ENCODE measurements at regions not wholly inside any gene's neighbourhood (a gene's known extent, or its start where the extent isn't known, plus 50 kb on each side); places are given as distances from the start of the nearest gene placed in this dataset.
"Not testable (repeated sequence)": the region's sequence is repeated elsewhere in the genome, so short reads cannot be mapped to it uniquely, and the experiment has no call there.

DNA sequence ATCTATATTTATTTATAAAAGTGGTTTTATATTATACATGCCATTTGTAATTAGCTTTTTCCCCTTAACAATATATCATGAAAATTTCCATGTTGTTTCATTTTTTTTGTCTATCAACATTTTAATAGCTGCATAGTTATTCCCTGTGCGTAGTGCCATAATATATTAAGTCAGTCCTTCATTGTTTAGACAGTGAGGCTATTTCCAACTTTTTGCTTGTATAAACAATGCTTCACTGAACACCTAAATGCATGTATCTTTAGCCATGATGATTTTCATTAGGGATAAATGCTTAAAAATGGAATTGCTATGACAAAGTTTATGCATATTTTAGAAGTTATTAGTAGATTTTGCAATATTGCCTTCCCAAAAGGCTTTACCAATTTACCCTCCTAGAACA is 80.7 kb upstream of the STC2 start:
- intact Hi-C loops (cut with DNase I) = no loop called here

DNA sequence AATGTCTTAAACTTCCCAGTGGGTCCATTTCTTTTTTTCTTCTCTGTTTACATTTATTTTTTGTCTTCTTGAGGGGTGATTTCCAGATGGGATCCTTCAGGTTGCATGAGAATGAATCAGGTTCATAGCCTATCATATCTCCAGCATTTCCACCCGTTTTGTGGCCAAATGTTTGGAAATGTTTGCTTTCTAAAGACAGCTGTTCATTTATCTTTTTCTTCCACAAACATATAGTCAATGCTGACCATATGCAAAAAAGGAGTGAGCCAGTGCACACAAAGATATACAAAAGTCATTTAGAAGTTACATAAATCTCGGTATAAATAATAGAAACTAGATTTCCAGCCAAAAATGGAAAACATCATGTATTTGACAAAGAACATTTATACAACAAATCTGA is 71.6 kb upstream of the STC2 start:
- DNase-seq (ENCODE audit: low spot score) (no peak), ATAC-seq (no peak)
- intact Hi-C loops (cut with DNase I) = no loop called here

More for the DNA sequence above, 80.7 kb upstream of the STC2 start:
- DNase-seq (ENCODE audit: low spot score) = no peak
- no peak for ATAC-seq

DNA sequence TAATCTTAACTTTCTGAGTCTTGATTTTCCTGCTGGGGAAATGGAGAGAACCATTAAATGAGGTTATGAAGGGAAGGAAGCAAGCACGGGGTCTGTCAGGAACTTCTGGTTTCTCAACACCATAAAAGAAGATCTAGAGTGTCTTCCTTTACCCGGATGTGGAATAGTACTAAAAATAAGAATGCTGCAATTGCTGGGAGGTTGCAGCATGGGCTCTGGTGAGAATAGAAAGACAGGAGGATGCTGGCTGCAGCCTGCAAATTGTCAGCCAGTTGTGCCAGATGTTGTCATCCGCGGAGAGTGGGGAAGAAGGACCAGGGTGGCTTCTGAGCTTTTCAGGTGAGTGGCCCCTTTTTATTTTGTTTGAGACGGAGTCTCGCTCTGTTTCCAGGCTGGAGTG is 69.3 kb upstream of the STC2 start:
- intact Hi-C loops (cut with DNase I) = no loop called here
- DNase-seq (ENCODE audit: low spot score) (no peak), ATAC-seq (no peak)

DNA sequence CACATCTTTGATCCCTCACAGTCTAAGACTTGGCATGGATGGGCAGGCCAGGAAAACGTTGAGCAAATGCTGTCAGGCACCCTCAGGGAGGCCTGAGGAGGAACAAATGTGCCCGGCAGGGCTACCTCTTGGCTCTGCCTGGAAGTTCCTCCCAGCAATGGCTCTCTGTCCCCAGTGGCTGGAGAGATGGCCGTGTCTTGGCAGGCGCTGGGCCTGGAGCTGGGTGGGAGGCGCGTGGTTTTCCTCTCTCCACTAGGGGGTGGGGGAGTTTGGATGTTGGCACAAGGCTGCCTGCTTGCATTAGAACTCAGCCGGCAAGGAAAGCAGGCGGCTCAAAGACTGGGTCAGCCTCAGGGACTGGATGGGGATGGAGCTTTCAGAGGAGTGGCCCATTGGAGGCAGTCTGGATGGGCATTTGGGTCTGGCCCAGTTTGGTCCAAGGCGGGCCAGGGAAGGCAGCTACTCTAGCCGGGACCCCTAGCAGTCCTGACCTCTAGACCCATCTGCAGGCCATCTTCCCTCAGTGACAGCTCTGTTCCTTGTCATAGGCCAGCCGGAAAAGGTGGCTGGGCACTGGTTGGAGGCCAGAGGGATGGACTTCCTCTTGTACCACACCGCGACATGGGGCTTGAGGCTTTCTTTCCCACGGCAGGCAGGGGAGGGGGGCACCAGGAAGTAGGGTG is 68.2 kb upstream of the STC2 start:
- no peak for DNase-seq (ENCODE audit: low spot score)
- intact Hi-C loops (cut with DNase I) = no loop called here
- no peak for ATAC-seq

DNA sequence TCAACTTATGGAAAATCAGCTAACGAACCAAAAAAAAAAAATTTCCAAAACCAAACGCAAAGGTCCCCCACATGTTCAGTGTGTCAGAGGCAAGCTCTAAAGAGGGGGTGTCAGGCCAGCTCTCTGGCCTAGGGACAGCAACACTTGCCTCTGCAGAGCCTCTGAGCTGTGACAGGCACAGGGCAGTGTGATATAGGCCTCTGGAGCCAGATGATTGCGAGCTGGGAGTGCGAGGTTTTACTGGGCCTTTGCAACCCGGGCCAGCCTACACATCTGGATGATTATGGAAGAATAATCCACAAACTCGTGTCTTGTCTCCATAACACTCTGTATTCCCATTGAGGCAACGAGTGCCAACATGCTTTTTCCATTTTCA is 67.7 kb upstream of the STC2 start:
- ATAC-seq (no peak), DNase-seq (ENCODE audit: low spot score) (no peak)
- intact Hi-C loops (cut with DNase I) = no loop called here

DNA sequence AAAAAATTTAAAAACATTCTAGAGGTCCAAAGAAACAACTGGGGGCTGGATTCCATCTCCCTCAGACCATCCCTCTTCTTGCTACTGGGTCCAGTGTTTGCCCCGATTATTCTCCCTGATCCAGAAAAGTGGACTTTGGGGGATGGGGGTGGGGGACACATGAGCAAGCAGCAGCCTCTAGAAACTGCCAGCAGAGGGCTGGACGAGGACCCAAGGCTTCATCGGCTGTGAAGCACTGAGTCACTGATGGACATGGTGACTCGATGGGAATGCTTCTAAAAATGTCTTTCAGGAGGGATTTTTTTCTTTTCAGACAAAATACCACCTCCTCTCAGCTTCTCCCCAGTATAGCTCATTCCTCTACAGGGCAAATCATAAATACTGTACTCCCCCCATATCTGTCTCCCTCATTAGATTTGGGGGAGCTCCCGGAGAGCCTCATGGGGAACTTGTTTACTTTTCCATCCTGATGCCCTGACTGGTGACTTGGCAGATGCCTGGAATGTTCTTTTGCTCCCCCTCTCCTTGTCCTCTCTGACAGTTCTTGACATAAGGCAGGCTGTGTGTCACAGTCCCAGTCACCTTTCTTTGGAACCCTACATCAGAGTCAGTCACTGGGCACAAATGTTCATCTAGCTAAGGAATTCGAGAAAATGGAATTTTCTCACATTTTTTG is 67.2 kb upstream of the STC2 start:
- ATAC-seq (no peak), DNase-seq (ENCODE audit: low spot score) (no peak)
- intact Hi-C loops (cut with DNase I) = no loop called here

DNA sequence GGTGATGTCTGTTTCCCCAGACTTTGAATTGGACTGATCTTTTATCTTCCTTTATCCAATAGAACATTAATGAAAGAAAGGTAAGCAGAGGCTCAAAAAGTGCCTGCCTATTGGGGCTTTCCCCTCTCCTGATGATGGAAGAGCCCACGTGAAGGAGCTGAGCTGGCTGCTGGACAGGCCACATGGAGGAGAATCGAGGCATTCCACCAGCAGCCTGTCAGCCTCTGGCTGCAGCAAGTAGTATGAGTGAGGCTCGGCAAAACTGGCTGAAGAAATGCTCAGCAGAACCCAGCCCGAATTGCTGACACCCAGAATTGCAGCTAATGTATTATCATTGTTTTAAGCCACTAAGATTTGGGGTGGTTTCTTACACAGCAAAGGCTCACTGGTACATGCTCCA is 66.5 kb upstream of the STC2 start:
- no peak for ATAC-seq
- intact Hi-C loops (cut with DNase I) = no loop called here
- DNase-seq (ENCODE audit: low spot score) = no peak

DNA sequence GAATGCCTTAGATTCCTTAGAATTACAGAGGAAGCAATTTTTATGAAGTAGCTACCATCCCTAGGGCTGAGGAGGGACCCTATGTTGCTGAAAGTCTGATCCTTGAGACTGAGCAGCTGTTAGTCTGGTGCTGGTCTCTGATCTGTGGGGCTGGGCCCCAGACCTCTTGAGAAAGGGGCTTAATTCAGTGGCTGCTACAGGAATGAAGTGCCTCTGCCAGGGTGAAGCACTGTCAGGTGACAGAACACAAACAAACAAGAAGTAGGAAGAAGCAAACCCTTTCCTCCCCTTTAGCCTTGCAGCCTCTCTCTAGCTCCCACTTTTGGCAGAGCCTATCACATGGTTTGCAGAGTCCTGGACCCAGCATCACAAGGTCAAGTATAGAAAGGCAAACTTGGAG is 64.0 kb upstream of the STC2 start:
- intact Hi-C loops (cut with DNase I) = no loop called here
- DNase-seq (ENCODE audit: low spot score) (no peak), ATAC-seq (no peak)

DNA sequence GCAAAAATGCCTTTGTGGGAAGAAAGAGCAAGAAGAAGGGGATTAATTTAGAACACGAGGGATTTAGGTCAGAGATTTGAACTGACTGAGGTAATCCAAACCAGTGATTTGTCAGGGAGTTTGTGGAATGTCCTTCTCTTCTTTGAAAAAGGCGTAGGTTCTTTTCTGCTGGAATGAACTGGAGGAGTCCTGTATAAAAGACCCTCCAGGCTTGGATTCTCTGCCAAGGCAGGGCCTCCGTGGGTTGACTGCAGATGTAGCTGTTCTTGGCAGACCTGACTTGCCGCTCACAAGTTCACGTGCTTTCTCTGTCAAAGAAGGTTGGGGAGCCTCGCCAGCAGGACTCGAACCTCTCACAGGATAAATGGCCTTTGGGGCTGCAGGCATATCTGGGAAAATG is 62.8 kb upstream of the STC2 start:
- intact Hi-C loops (cut with DNase I) = no loop called here
- no peak for ATAC-seq
- DNase-seq (ENCODE audit: low spot score) = no peak

DNA sequence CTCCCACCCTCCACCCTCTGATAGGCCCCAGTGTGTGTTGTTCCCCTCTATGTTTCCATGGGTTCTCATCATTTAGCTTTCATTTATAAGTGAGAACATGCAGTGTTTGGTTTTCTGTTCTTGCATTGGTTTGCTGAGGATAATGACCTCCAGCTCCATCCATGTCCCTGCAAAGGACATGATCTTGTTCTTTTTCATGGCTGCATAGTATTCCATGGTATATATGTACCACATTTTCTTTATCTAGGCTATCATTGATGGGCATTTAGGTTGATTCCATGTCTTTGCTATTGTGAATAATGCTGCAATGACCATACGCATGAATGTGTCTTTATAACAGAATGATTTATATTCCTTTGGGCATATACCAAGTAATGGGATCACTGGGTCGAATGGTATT is 59.1 kb upstream of the STC2 start:
- ATAC-seq; intact Hi-C loops (cut with DNase I); DNase-seq (ENCODE audit: low spot score): not testable (repeated sequence)

DNA sequence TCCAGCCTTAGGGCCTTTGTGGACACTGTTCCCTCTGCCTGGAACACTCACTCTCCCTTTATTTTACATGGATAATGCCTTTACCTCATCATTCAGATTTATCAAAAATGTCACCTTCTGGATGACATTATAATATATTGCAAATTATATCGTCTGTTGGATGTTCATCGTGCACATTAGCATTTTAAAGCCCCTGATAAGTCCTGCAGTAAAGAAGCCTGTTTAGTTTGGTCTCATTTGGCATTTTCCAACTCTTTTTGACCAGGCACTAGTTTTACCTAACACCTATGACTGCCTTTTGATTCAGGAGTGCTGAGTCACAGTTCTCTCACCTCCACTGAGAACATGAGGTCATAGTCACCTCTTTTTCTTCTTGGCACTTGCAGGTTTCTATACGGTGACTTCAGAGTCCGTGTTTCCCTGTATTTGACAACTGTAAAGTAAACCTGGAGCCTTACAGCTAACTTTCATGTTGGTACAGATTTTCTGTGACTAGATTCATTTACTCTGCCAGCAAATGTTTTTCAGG is 57.7 kb upstream of the STC2 start:
- DNase-seq (ENCODE audit: low spot score) (no peak), ATAC-seq (no peak)
- intact Hi-C loops (cut with DNase I) = no loop called here

DNA sequence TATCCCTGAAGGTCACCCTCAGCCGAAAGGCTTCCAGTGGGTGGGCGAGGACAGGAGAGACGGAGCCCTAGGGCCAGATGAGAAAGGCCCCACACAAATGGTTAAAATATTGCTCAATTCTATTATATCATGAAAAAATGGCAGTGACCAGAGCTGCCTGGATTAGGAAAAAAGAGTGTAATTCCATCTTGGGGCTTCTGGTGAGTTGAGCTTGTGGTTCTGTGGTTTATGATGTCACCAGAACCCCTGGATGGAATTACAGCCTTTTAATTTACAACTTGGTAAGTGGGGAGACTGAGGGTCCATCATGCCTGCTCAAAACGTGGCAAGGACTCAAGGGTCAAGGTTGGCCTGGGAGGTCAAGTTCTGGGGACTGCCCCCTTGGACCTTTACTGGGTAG is 55.5 kb upstream of the STC2 start:
- ATAC-seq (no peak), DNase-seq (ENCODE audit: low spot score) (no peak)
- intact Hi-C loops (cut with DNase I) = no loop called here

DNA sequence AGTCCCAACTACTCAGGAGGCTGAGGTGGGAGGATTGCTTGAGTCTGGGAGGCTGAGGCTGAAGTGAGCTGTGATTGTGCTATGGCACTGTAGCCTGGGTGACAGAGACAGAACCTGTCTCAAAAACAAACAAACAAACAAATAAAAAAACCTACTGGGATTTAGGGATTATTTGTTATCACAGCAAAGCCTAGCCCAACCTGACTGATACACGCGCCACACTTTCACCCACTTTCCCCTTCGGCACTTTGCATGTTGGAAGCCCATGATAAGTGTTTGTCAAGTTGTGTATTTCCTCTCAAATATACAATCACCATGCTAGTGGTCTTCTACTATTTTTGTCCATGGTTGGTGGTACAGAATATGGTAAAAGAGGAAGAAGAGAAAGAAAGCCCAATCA is 50.5 kb upstream of the STC2 start:
- DNase-seq (ENCODE audit: low spot score) = no peak
- intact Hi-C loops (cut with DNase I) = no loop called here
- ATAC-seq = no peak
